BLaER1 (cell line): ENCODE measurements at regions not wholly inside any gene's neighbourhood (a gene's known extent, or its start where the extent isn't known, plus 50 kb on each side); places are given as distances from the start of the nearest gene placed in this dataset.

Source experiments
- H3K27ac ChIP-seq: shearing (Covaris generic); formaldehyde crosslinking; 2 replicates; pipeline ENCODE4 v1.8.1; 2022
- H3K27me3 ChIP-seq: shearing (Covaris generic); formaldehyde crosslinking; 2 replicates; pipeline ENCODE4 v1.8.1; 2022
- H3K36me3 ChIP-seq: shearing (Covaris generic); formaldehyde crosslinking; 2 replicates; pipeline ENCODE4 v1.8.1; 2022
- H3K4me1 ChIP-seq: shearing (Covaris generic); formaldehyde crosslinking; 2 replicates; pipeline ENCODE4 v1.8.1; 2022
- H3K4me2 ChIP-seq: shearing (Covaris generic); formaldehyde crosslinking; 2 replicates; pipeline ENCODE4 v1.8.1; 2022
- H3K4me3 ChIP-seq: shearing (Covaris generic); formaldehyde crosslinking; 2 replicates; pipeline ENCODE4 v1.8.1; 2022
- H3K9ac ChIP-seq: shearing (Covaris generic); formaldehyde crosslinking; 2 replicates; pipeline ENCODE4 v1.8.1; 2022
- H3K9me3 ChIP-seq: shearing (Covaris generic); formaldehyde crosslinking; 2 replicates; pipeline ENCODE4 v1.8.1; 2022
- H4K20me1 ChIP-seq: shearing (Covaris generic); formaldehyde crosslinking; 2 replicates; pipeline ENCODE4 v1.8.1; 2022
- Cebpa-rat ChIP-seq: shearing (Covaris generic); IDR thresholded peaks from 2 replicates; pipeline ENCODE4 v1.8.1; 2022

DNA sequence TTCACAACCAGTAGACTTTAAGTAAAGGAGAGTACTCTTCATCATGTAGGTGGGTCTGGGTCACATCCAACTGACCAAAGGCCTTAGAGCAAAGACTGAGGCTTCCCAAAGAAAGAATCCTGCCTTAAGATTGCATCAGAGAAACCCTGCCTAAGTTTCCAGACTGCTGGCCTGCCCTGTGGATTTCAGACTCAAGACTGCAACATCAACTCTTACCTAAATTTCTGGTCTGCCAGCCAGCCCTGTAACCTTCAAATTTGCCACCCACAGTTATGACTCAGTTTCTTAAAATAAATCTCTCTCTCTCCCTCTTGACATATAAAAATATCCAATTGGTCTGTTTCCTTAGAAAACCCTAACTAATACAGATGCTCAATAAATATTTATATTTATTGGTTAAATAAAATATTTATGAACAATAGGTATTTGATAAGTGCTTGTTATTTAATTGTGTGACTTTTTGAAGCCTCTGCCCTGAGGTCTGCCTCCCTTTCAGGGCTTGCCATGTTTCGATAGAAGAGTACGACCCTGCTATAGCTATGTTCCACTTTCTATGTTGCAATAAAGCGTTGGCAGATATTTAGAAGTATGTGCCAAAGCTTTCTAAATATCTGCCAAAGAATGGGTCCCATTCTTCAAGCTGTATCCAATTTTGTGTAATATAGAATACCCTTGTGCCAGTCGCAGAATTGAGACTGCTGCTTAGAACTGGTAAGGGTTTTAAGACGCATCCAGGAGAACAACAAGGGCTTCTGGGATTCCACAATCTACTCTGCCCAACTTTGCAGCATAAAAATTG is 65.7 kb downstream of the TMEM30B start:
- Histone ChIP-seq H4K20me1 (no peaks in the 10 kb centered on the region), H3K4me1 (peaks cover 15% of the 10 kb centered on the region), H3K9me3 (no peaks in the 10 kb centered on the region), H3K4me2 (no peak overlapping the region), H3K9ac (no peak overlapping the region), H3K27me3 (peaks cover 19% of the 10 kb centered on the region; the same call in 1 of the 2 replicates), H3K4me3 (no peak overlapping the region), H3K36me3 (no peaks in the 10 kb centered on the region), H3K27ac (no peak overlapping the region)
- TF ChIP-seq Cebpa-rat: no peak

DNA sequence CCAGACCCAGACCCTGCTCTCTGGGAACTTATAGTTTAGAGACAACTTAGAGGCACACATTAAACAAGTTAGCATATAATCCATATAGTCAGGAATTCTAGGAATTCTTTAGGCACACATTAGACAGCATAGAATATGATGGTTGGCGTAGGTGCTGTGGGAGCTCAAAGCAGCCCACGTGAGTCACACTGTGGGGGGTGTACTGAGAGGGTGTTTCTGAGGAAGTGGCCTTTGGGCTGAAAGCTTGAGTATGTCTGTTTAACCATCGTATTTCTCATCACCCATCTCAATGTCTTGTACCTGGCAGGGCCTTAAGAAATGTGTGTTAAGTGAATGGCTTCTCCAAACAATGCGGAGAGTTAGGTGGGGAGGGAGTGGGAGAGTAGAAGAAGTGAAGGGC is 67.2 kb downstream of the TMEM30B start:
- no peaks in the 10 kb centered on the region for H3K36me3 ChIP-seq
- H3K9me3 ChIP-seq: no peaks in the 10 kb centered on the region
- H4K20me1 ChIP-seq: no peaks in the 10 kb centered on the region
- peaks cover 9% of the 10 kb centered on the region; the same call in 1 of the 2 replicates for H3K27me3 ChIP-seq
- H3K4me3 ChIP-seq: no peak overlapping the region
- H3K4me2 ChIP-seq: no peak overlapping the region
- H3K9ac ChIP-seq: no peak overlapping the region
- peaks cover 15% of the 10 kb centered on the region for H3K4me1 ChIP-seq
- TF ChIP-seq Cebpa-rat: no peak
- H3K27ac ChIP-seq: no peak overlapping the region

DNA sequence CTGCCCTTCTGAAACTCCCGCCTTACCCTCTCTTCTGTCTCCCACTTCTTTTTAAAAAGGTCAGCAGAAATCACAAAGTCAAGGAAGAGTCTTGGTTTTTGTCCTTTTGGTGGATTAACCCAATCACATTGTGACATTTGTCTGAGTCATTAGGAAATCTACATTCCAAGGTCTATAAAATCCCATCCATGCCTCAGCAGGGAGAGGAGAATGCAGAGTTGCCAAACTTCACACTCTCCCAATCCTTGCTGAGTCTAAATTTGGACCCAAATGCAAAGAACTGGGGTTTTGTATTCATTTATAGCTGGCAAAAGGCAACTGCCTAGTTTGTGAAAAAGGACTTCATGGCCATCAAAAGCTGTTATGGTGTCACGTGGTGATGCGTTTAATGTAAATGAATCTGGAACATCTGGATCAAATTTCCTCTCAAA is 67.9 kb downstream of the TMEM30B start:
- no peak overlapping the region for H3K9ac ChIP-seq
- H3K27me3 ChIP-seq: peaks cover 2% of the 10 kb centered on the region; the same call in 1 of the 2 replicates
- peaks cover 15% of the 10 kb centered on the region for H3K4me1 ChIP-seq

DNA sequence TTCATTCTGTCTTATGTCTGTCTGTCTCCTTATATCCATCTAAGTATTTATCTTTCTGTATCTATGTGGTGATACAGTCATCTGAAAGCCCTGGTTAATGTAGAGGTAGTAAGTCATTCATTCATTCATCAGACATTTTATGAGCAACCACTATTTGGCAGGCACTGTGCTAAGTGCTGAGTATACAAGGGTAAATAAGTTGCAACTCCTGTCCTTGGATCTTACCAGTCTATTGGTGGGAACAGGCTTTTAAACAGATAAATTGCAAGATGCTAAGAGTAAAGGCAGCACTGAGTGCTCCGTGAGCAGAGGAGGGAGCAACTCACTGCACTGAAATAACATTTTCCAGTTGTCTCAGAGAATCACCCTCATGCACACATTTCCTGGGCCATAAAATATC is 68.6 kb downstream of the TMEM30B start:
- Histone ChIP-seq H3K4me1 (peaks cover 15% of the 10 kb centered on the region), H3K9ac (no peak overlapping the region)

More for the DNA sequence above, 67.9 kb downstream of the TMEM30B start:
- Histone ChIP-seq H3K4me3 (no peak overlapping the region), H3K9me3 (no peaks in the 10 kb centered on the region), H4K20me1 (no peaks in the 10 kb centered on the region), H3K27ac (no peak overlapping the region), H3K36me3 (no peaks in the 10 kb centered on the region), H3K4me2 (no peak overlapping the region)
- no peak for TF ChIP-seq Cebpa-rat

DNA sequence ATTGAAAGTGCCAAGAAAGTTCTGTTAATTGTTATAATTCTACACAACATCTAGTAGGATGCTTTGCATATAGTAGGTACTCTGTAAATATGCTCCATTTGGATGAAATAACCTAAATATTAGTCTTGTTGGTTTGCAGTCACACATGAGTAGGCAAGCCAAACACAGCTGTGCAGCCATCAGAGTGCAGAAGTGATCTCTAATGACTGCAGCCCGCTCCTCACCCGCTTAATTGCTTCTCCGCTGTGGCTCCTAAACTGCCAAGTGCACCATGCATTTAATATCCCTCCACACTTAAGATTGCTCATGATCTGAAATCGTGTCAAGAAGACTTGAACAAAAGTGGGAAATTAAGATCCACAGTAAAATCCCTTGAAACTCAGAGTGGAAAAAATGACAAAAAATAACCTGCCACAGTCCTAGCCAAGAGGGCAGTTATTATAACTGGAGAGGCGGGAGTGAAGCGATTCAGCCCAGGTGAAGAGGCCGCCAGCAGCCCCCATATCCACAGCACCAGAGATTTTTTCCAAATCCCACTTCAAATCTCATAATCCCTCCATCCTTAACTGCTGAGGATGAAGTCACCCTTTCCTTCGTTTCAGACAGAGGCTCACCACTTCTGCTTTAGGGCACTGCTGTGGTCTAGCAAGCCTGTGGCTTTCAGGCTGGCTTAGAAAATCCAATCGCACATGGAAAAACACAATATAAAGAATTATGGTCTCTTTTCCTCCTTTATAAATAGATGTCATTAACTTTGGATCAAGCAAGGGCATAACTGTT is 69.5 kb downstream of the TMEM30B start:
- Histone ChIP-seq H3K9ac (no peak overlapping the region), H3K9me3 (no peaks in the 10 kb centered on the region), H4K20me1 (no peaks in the 10 kb centered on the region), H3K27me3 (no peaks in the 10 kb centered on the region), H3K36me3 (no peaks in the 10 kb centered on the region), H3K27ac (no peak overlapping the region), H3K4me2 (peak overlapping the region; percentile 38), H3K4me1 (peaks cover 15% of the 10 kb centered on the region), H3K4me3 (no peak overlapping the region)
- no peak for TF ChIP-seq Cebpa-rat

More for the DNA sequence above, 68.6 kb downstream of the TMEM30B start:
- H3K27ac ChIP-seq: no peak overlapping the region
- H3K4me2 ChIP-seq: no peak overlapping the region
- no peaks in the 10 kb centered on the region for H3K36me3 ChIP-seq
- H3K9me3 ChIP-seq: no peaks in the 10 kb centered on the region
- H3K4me3 ChIP-seq: no peak overlapping the region
- H4K20me1 ChIP-seq: no peaks in the 10 kb centered on the region
- no peaks in the 10 kb centered on the region for H3K27me3 ChIP-seq
- no peak for TF ChIP-seq Cebpa-rat

DNA sequence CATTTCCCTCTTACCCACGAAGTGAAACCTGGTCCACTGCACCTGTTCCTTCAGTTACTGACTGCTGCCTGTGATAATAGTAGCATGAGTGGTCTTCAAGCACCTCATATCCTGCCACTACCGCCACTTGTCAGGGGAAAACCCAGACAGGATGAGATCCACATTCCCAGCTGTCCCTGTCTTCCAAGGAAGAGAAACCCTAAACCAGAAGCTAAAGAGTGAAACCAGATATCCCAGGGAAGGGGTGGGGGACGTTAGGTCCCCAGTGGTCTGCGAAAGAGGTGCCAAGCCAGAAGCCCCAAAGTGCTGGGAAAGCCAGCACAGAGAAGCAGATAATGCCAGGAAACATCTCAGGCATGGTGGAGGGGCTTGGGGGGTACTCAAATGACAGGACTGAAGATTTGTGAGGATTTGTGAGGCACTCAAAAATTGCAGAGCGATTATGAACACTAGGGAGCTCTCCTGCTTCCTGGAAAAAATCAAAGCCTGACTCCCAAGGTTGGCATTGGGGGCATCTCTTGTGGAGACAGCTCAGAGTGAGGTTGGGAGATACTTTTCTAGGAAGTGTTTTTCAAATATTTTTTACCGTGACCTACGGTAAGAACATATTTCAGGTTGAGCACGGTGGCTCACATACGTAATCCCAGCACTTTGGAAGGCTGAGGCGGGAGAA is 77.9 kb downstream of the TMEM30B start:
- no peaks in the 10 kb centered on the region for H3K27me3 ChIP-seq
- H4K20me1 ChIP-seq: no peaks in the 10 kb centered on the region
- TF ChIP-seq Cebpa-rat: no peak
- peaks cover 7% of the 10 kb centered on the region for H3K4me1 ChIP-seq
- no peak overlapping the region for H3K4me2 ChIP-seq
- H3K36me3 ChIP-seq: no peaks in the 10 kb centered on the region
- no peak overlapping the region for H3K4me3 ChIP-seq
- no peak overlapping the region for H3K27ac ChIP-seq
- no peaks in the 10 kb centered on the region for H3K9me3 ChIP-seq
- no peak overlapping the region for H3K9ac ChIP-seq

DNA sequence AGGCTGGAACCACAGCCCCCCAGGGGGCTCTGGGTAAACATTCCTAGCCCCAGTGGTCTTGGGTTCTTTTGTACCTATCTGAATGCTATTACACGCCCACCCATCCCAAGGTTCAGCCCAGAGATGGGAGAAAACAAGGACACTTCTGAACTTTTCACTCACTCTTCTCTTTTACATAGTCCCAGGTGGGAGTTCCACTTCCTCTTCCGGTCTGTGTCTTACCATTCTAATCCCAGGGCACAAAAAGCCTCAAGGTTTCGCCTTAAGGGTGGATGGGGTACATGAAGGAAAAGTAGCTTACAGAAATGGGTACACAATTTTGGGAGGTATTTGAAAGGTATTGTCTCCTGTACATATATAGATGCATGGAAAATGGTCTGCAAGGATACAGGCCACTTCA is 79.0 kb downstream of the TMEM30B start:
- Histone ChIP-seq H4K20me1 (no peaks in the 10 kb centered on the region), H3K9me3 (no peaks in the 10 kb centered on the region), H3K4me3 (no peak overlapping the region), H3K36me3 (no peaks in the 10 kb centered on the region), H3K4me2 (0 out of 2 replicates have a peak overlapping the region, but pooled peaks have one; percentile 7), H3K27ac (no peak overlapping the region), H3K4me1 (peaks cover 7% of the 10 kb centered on the region), H3K27me3 (no peaks in the 10 kb centered on the region), H3K9ac (no peak overlapping the region)
- TF ChIP-seq Cebpa-rat: no peak

DNA sequence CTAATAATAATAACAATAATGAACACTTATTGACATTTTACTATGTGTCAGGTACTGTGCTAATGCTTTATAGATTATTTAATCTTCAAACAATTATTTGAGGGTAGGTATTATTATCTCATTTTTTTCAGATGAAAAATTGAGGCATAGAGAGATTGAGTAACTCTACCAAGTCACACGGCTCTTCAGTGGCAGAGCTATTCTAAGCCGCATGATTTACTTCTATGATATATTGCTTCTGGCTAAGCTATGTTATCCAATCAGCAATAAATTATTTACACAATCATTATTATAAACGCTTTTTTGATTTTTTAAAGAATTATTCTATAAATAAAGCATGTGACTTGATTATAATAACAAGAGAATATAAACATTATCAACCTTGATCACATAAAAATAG is 80.0 kb downstream of the TMEM30B start:
- Histone ChIP-seq H3K9ac (no peak overlapping the region), H3K27me3 (no peaks in the 10 kb centered on the region), H3K4me2 (no peak overlapping the region), H3K36me3 (no peaks in the 10 kb centered on the region), H3K27ac (no peak overlapping the region), H3K4me1 (peaks cover 7% of the 10 kb centered on the region), H3K9me3 (no peaks in the 10 kb centered on the region), H3K4me3 (no peak overlapping the region), H4K20me1 (no peaks in the 10 kb centered on the region)
- TF ChIP-seq Cebpa-rat: no peak

DNA sequence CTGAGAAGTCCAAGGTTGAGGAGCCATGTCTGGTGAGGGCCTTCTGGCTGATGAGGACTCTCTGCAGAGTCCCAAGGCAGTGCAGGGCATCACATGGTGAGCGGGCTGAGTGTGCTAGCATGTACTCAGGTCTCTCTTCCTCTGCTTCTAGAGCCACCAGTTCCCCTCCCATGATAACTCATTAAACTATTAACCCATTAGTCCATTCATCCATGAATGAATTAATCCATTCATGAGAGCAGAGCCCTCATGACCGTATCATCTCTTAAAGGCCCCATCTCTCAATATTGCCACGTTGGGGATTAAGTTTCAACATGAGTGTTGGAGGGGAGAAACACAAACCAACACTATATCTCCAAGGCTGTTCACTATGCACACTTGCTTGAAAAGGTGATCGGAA is 83.7 kb downstream of the TMEM30B start:
- Histone ChIP-seq H3K9ac (no peak overlapping the region), H3K36me3 (no peaks in the 10 kb centered on the region), H3K9me3 (no peaks in the 10 kb centered on the region), H3K4me3 (no peak overlapping the region), H3K4me2 (no peak overlapping the region), H3K27ac (no peak overlapping the region), H4K20me1 (no peaks in the 10 kb centered on the region), H3K4me1 (peaks cover 6% of the 10 kb centered on the region), H3K27me3 (no peaks in the 10 kb centered on the region)
- TF ChIP-seq Cebpa-rat: no peak
